GM19463 (cell line): ENCODE measurements at regions not wholly inside any gene's neighbourhood (a gene's known extent, or its start where the extent isn't known, plus 50 kb on each side); places are given as distances from the start of the nearest gene placed in this dataset.

Experiments
- ATAC-seq: cut with Tn5 transposase; IDR thresholded peaks from one replicate; pipeline ENCODE4 v1.9.1; 2021; ENCODE audit warnings: mild to moderate bottlenecking, moderate library complexity; ENCODE audit not compliant: unreplicated experiment

GRCh38 chr1:87265786-87266185 is 62.9 kb upstream of the LMO4 start:
- ATAC-seq, result no peak

GRCh38 chr1:87268111-87268510 is 60.6 kb upstream of the LMO4 start:
- ATAC-seq, result no peak

- no peak for ATAC-seq
These were observed 58.8 kb upstream of the LMO4 start for GRCh38 chr1:87269921-87270320.

GRCh38 chr1:87273291-87273690 is 55.4 kb upstream of the LMO4 start:
- ATAC-seq, result no peak

- ATAC-seq, result no peak
These were observed 53.8 kb upstream of the LMO4 start for GRCh38 chr1:87274851-87275250.

GRCh38 chr1:87278825-87279535 is 49.7 kb upstream of the LMO4 start:
- ATAC-seq, result no peak
